Vagina (tissue), 2 donors: ENCODE measurements at regions not wholly inside any gene's neighbourhood (a gene's known extent, or its start where the extent isn't known, plus 50 kb on each side); places are given as distances from the start of the nearest gene placed in this dataset.

Source experiments
- CTCF ChIP-seq, 3 experiments: fragments of 450-650 bp in 2 of 3; fragments of 200-600 bp in 1 of 3; sonication (generic) in 1 of 3; IDR thresholded peaks; one replicate each; pipeline ENCODE4 v1.5.1; 2017 to 2019; ENCODE audit warnings: antibody characterized with exemption in 3 of 3, mild to moderate bottlenecking in 2 of 3, moderate library complexity in 2 of 3
- POLR2A ChIP-seq, 2 donors: fragments of 450-650 bp; IDR thresholded peaks; one replicate each; pipeline ENCODE4 v1.6.1; 2017; ENCODE audit warnings: antibody characterized with exemption in 2 of 2, mild to moderate bottlenecking in 2 of 2, moderate library complexity in 2 of 2

- TF ChIP-seq CTCF (IDR thresholded peaks at IDR 0.05) (no peak), POLR2A (IDR thresholded peaks at IDR 0.05) (no peak)
Measured at GRCh38 chr3:18228060-18228459, 197.1 kb downstream of the SATB1 start.
